Smooth muscle cell of the brain vasculature (primary cell): ENCODE measurements at regions not wholly inside any gene's neighbourhood (a gene's known extent, or its start where the extent isn't known, plus 50 kb on each side); places are given as distances from the start of the nearest gene placed in this dataset.
"Not testable (repeated sequence)": the region's sequence is repeated elsewhere in the genome, so short reads cannot be mapped to it uniquely, and the experiment has no call there.

ENCODE experiments used
- DNase-seq: peaks from one replicate; pipeline ENCODE4 v3.0.0-alpha.2; 2012; ENCODE audit warnings: low read depth, low spot score

- not testable (repeated sequence) for DNase-seq
These were observed 5455.9 kb upstream of the TPTE start for GRCh38 chr21:5065240-5066211.

- DNase-seq, result not testable (repeated sequence)
These were observed 5454.6 kb upstream of the TPTE start for GRCh38 chr21:5066682-5067251.

DNA sequence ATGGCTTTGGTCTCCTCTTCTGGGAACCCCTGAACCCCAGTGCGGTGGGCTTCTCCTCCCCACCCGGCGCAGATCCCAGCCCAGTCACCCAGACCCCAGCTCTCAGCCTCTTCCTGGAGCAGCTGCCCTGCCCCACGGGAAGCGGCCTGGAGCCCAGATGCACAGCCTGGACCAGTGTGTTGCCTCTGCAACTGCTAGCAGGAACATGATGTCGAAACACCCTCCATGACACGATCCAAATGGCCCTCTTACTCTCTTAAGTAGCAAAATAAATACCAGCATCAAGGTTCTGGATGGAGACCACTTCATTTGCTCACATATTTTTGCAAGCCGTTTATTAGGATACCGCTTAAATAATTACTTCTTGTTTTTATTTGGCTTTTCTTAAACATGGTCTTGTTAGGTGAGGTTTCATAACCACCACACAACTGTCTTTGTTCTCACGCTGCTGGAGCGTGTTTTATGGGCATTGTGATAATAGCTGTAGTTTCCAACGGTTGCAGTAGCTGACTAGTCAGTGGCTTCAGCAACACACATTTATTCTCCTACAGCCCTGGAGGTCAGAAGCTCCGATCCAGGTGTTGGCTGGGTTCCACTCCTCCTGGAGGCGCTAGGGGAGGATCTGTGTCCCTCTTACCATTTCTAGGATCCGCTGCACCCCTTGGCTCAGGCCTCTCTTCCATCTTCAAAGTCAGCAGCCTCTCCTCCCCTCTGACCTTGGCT, 5453.9 kb upstream of the TPTE start:
- DNase-seq, result not testable (repeated sequence)

DNA sequence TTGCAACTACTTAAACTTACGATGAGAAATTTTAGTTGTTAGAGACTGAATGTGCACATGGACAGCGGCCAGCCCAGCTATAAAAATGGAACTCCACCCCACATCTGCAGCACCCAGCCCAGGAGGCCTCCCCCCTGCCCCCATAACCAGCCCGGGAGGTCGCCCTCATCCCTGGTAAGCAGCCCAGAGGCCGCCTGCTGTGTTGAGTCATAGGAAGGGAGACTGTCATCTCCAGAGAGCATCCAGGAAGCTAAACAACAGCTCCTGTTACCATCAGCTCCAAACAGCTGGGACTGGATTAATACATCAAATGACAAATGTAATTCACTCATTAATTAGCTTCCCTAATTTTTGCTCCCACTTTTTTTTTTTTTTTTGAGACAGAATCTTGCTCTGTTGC, 5452.7 kb upstream of the TPTE start:
- DNase-seq, result not testable (repeated sequence)

GRCh38 chr21:5071180-5071579, 5450.2 kb upstream of the TPTE start:
- not testable (repeated sequence) for DNase-seq

- DNase-seq, result not testable (repeated sequence)
These were observed 5444.5 kb upstream of the TPTE start for GRCh38 chr21:5076854-5077253.

DNA sequence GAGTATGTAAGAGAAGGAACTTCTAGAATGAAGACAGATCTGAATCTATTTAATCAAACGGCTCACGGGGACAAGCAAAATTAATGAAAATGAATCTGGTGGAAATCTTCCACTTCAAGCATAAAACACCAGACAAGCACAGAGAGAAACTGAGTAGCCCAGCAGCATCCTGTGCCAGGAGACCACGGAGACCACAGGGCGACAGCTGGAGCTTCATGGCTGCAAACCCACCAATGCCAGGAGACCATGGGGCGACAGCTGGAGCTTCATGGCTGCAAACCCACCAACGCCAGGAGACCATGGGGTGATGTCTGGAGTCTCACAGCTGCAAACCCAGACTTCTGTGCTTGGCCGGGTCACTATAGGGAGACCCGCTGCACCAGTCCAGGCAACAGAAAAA, 5442.0 kb upstream of the TPTE start:
- DNase-seq, result not testable (repeated sequence)

DNA sequence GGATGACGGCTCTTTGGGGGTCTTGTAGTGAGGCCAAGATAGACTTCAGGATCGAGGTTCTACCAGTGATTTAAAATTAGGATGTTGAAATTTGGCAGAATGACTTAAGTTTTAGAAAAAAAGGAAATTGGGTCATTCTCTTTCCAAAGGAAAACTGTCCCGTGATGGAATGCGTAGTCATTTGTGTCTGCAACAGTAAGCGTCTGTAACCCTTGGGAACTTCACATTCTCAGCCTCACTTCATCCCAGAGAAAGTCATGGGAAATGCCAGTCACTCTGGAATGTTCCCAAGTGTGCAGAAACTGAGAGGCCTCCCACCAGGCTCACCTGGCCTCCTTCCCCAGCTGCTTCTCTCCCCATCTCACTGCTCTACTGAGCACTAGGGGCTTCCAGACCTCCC, 5441.4 kb upstream of the TPTE start:
- DNase-seq, result not testable (repeated sequence)

DNA sequence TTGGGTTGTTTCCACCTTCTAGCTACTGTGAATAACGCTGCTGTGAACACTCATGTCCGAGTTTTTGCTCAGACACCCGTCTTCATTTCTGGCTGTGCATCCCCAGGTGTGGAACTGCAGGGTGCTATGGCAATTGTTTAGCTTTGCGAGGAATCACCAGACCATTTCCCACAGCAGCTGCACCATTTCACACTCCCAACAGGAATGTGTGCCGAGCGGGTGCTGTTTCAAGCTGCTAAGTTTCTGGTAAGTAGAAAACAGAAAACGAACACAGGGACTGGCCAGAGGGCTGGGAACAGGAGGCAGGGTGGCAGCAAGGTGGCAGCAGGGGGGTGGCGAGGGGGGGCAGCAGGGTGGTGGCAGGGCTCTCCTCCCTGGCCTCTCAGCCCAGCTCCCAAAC, 5437.1 kb upstream of the TPTE start:
- not testable (repeated sequence) for DNase-seq

DNA sequence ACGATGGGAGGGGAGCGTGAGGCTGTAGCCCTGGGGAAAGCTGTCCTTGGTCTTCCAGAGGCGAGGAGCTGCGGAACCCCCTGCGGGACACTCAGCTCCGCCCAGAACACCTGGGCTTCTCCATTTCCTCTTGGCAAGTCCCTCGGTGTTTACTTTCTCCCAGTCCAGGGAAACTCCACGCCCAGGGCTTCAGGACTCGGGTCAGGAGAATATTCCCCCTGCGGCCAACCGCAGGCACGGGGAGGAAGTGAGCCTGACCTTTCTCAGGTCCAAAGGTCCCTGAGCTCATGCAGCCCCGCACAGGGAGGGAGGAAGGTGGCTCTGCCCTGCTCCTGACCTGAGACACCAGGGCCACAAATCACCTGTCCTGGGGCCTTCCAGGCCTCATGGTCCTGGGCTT, 5435.9 kb upstream of the TPTE start:
- DNase-seq, result not testable (repeated sequence)

GRCh38 chr21:5086416-5086815, 5435.0 kb upstream of the TPTE start:
- DNase-seq, result not testable (repeated sequence)

- not testable (repeated sequence) for DNase-seq
These were observed 5432.6 kb upstream of the TPTE start for GRCh38 chr21:5088820-5089219.

GRCh38 chr21:5089399-5090089, 5431.8 kb upstream of the TPTE start:
- not testable (repeated sequence) for DNase-seq

- DNase-seq, result not testable (repeated sequence)
These were observed 5431.0 kb upstream of the TPTE start for GRCh38 chr21:5090132-5091079.

DNA sequence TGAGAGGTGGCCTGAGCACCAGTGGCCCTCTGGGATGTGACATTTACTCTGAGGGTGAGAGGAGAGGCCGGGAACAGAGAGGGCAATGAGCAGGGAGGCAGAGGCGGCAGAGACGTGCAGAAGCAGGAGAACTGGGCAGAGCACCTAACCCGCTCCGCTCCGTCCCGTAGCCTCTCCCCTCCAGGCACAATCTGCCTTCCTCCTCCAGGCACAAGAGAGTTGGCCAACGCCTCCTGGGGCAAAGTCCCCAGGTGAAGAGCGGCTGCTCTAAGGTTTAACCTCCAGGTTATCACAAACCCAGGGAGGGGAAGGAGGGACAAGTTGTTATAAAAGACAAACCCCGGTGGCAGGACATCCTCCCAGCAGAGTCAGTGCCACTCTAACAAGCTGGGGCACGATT, 5430.1 kb upstream of the TPTE start:
- not testable (repeated sequence) for DNase-seq

DNA sequence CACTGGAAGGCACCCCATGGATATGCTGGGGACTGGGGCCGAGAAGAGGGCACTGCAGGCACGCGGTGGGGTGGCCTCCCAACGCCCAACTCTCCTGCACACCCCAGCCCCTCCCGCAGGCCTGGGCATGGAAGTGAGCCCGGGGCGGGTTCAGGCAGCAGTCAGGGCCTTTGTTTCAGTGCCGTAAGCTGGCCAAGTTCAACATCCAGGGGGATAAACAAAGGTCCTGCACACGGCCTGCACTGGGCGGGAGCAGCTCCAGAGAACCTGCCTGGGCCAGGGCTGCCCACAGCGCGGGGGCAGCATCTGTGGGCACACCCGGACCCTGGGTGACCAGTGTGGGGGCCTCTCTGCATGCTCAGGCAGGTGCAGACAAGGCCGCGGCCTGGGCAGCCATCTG, 5425.8 kb upstream of the TPTE start:
- DNase-seq, result not testable (repeated sequence)

GRCh38 chr21:5098010-5098743, 5423.2 kb upstream of the TPTE start:
- DNase-seq, result not testable (repeated sequence)

- not testable (repeated sequence) for DNase-seq
These were observed 5420.7 kb upstream of the TPTE start for GRCh38 chr21:5100604-5101174.

- DNase-seq, result not testable (repeated sequence)
These were observed 5419.6 kb upstream of the TPTE start for GRCh38 chr21:5101749-5102148.
